Nephron progenitor cell (in vitro differentiated cells): ENCODE measurements at regions not wholly inside any gene's neighbourhood (a gene's known extent, or its start where the extent isn't known, plus 50 kb on each side); places are given as distances from the start of the nearest gene placed in this dataset.

Experiments
- DNase-seq: peaks from one replicate; pipeline ENCODE4 v3.0.0; 2021
- H3K27ac Mint-ChIP-seq: 2 replicates; pipeline ENCODE4 v1.8.0; 2021; ENCODE audit warnings: mild to moderate bottlenecking, moderate library complexity, mixed read lengths
- H3K27me3 Mint-ChIP-seq: 2 replicates; pipeline ENCODE4 v1.8.0; 2021; ENCODE audit warnings: mild to moderate bottlenecking, low read depth, mixed read lengths; ENCODE audit not compliant: poor library complexity
- H3K36me3 Mint-ChIP-seq: 2 replicates; pipeline ENCODE4 v1.8.0; 2021; ENCODE audit warnings: low read depth, mixed read lengths
- H3K4me1 Mint-ChIP-seq: 2 replicates; pipeline ENCODE4 v1.8.0; 2021; ENCODE audit warnings: mixed read lengths
- H3K4me3 Mint-ChIP-seq: 2 replicates; pipeline ENCODE4 v1.8.0; 2021; ENCODE audit warnings: mild to moderate bottlenecking, moderate library complexity, mixed read lengths
- H3K9me3 Mint-ChIP-seq: 2 replicates; pipeline ENCODE4 v1.8.0; 2021; ENCODE audit warnings: mild to moderate bottlenecking, moderate library complexity, mixed read lengths
- CTCF ChIP-seq: fragments of 200-600 bp; sonication (generic); IDR thresholded peaks from 2 replicates; pipeline ENCODE4 v1.5.0; 2021; ENCODE audit warnings: antibody characterized with exemption

GRCh38 chr5:174433098-174433497, 291.3 kb upstream of the MSX2 start:
- Mint-ChIP-seq H3K4me3 (no peak overlapping the region), H3K27me3 (no peaks in the 10 kb centered on the region), H3K9me3 (peaks cover 6% of the 10 kb centered on the region), H3K4me1 (peaks cover 11% of the 10 kb centered on the region), H3K36me3 (peaks cover 3% of the 10 kb centered on the region), H3K27ac (no peak overlapping the region)
- TF ChIP-seq CTCF = no peak
- no peak for DNase-seq

- no peaks in the 10 kb centered on the region for H3K27me3 Mint-ChIP-seq
- no peak overlapping the region for H3K4me3 Mint-ChIP-seq
- peaks cover 7% of the 10 kb centered on the region for H3K4me1 Mint-ChIP-seq
- TF ChIP-seq CTCF = no peak
- peaks cover 6% of the 10 kb centered on the region for H3K36me3 Mint-ChIP-seq
- H3K27ac Mint-ChIP-seq = no peak overlapping the region
- DNase-seq = no peak
- peaks cover 33% of the 10 kb centered on the region for H3K9me3 Mint-ChIP-seq
Observed at GRCh38 chr5:174436750-174437149, 287.6 kb upstream of the MSX2 start.

- TF ChIP-seq CTCF = no peak
- Mint-ChIP-seq H3K4me1 (peaks cover 33% of the 10 kb centered on the region), H3K36me3 (no peaks in the 10 kb centered on the region), H3K27me3 (no peaks in the 10 kb centered on the region), H3K4me3 (no peak overlapping the region), H3K9me3 (peaks cover 36% of the 10 kb centered on the region), H3K27ac (no peak overlapping the region)
- peak; percentile 20 for DNase-seq
Observed at GRCh38 chr5:174444479-174445188, 279.7 kb upstream of the MSX2 start.

DNA sequence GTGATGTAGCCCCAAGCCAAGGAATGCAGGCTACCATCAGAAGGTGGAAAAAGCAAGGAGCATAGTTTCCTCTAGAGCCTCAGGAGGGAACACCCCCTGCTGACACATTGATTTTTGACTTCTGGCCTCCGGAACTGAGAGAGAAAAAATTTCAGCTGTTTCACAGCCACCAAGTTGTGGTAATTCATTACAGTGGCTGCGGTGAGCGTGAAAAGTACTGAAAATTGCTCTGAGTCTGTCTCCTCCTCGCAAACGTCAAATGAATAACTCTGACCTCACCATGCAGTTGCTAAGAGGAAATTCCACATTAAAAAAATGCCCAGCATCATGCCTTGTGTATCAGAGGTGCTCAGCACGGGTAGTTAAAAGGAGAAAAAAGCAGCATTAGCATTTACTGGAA, 277.9 kb upstream of the MSX2 start:
- no peak overlapping the region for H3K27ac Mint-ChIP-seq
- H3K36me3 Mint-ChIP-seq = no peaks in the 10 kb centered on the region
- H3K9me3 Mint-ChIP-seq = peaks cover 34% of the 10 kb centered on the region
- no peak for TF ChIP-seq CTCF
- H3K27me3 Mint-ChIP-seq = no peaks in the 10 kb centered on the region
- H3K4me1 Mint-ChIP-seq = peaks cover 33% of the 10 kb centered on the region
- H3K4me3 Mint-ChIP-seq = no peak overlapping the region
- DNase-seq = no peak

- peaks cover 30% of the 10 kb centered on the region for H3K9me3 Mint-ChIP-seq
- no peak overlapping the region for H3K27ac Mint-ChIP-seq
- peaks cover 33% of the 10 kb centered on the region for H3K4me1 Mint-ChIP-seq
- H3K4me3 Mint-ChIP-seq = no peak overlapping the region
- H3K36me3 Mint-ChIP-seq = no peaks in the 10 kb centered on the region
- no peaks in the 10 kb centered on the region for H3K27me3 Mint-ChIP-seq
- DNase-seq = no peak
- no peak for TF ChIP-seq CTCF
Observed at GRCh38 chr5:174446988-174447387, 277.4 kb upstream of the MSX2 start.

- Mint-ChIP-seq H3K4me1 (peaks cover 33% of the 10 kb centered on the region), H3K27me3 (no peaks in the 10 kb centered on the region), H3K36me3 (no peaks in the 10 kb centered on the region), H3K27ac (no peak overlapping the region), H3K9me3 (peaks cover 25% of the 10 kb centered on the region), H3K4me3 (no peak overlapping the region)
- TF ChIP-seq CTCF = no peak
- DNase-seq = no peak
Observed at GRCh38 chr5:174448041-174448440, 276.3 kb upstream of the MSX2 start.
